Adipocyte (in vitro differentiated cells): ENCODE measurements at regions not wholly inside any gene's neighbourhood (a gene's known extent, or its start where the extent isn't known, plus 50 kb on each side); places are given as distances from the start of the nearest gene placed in this dataset.

ENCODE experiments used
- DNase-seq: peaks from one replicate; pipeline ENCODE4 v3.0.0-alpha.2; 2015; ENCODE audit warnings: low read depth
- H3K27me3 ChIP-seq: replicated peaks from 2 replicates; pipeline ENCODE4 v1.7.0; 2013; ENCODE audit warnings: mild to moderate bottlenecking, low read length, moderate library complexity; ENCODE audit not compliant: control insufficient read depth, insufficient read depth
- H3K36me3 ChIP-seq: 2 replicates; pipeline ENCODE4 v1.7.0; 2013; ENCODE audit warnings: low read length, mild to moderate bottlenecking, moderate library complexity; ENCODE audit not compliant: control insufficient read depth, insufficient read depth, severe bottlenecking
- H3K4me1 ChIP-seq: 2 replicates; pipeline ENCODE4 v1.7.0; 2013; ENCODE audit warnings: mild to moderate bottlenecking, low read length, moderate library complexity; ENCODE audit not compliant: control insufficient read depth, insufficient read depth
- H3K4me3 ChIP-seq: 2 replicates; pipeline ENCODE4 v1.7.0; 2013; ENCODE audit warnings: mild to moderate bottlenecking, low read length, moderate library complexity
- H3K9ac ChIP-seq: 2 replicates; pipeline ENCODE4 v1.7.0; 2013; ENCODE audit warnings: mild to moderate bottlenecking, low read length, moderate library complexity
- H3K9me3 ChIP-seq: 2 replicates; pipeline ENCODE4 v1.7.0; 2013; ENCODE audit warnings: mild to moderate bottlenecking, low read length, moderate library complexity; ENCODE audit not compliant: control insufficient read depth

DNA sequence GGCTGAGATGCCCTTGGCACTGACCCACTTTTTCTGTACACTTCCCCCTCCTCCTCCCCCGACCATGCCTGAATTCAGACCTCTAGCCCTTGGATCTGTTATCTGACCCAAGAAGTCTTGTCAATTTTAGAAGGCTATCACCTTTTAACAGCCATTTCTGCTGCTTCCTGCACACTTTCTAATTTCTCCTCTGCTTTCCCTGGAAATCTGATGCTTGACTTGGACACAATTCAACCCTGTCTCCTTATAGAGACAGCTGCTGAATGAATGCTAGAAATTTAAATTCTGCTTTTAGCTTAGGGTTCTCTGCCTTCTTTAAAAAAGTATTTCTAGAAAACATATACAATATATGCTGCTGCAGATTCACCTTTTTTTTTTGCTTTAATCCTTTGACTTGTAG lies 417.9 kb upstream of the KLF6 start:
- H3K4me1 ChIP-seq = no peaks in the 10 kb centered on the region
- no peaks in the 10 kb centered on the region for H3K36me3 ChIP-seq
- no peaks in the 10 kb centered on the region for H3K9me3 ChIP-seq
- no peaks in the 10 kb centered on the region for H3K27me3 ChIP-seq
- no peak overlapping the region for H3K9ac ChIP-seq
- no peak overlapping the region for H3K4me3 ChIP-seq
- peak; percentile 18 for DNase-seq

- no peak for DNase-seq
- no peaks in the 10 kb centered on the region for H3K4me1 ChIP-seq
- no peaks in the 10 kb centered on the region for H3K9me3 ChIP-seq
These were observed 417.1 kb upstream of the KLF6 start for GRCh38 chr10:4201866-4202825.

DNA sequence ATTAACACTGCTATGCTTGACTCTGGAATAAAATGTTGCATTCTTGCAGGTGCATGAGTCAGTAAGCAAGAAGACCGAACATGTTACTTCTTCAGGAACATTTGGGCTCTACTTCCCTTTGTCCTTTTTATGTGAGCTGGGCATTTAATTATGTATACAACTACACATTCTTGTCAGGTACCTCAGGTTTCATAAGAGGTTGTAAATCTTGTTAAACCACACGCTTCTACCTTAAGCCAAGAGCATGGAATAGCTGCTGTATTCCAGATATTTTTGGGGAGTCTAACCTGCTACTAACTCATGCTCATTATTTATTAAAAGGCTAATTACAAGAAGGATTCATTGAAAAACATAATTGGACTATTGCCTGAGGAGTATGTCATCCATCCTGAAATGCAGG lies 414.2 kb upstream of the KLF6 start:
- Histone ChIP-seq H3K4me3 (no peak overlapping the region), H3K27me3 (no peaks in the 10 kb centered on the region), H3K4me1 (peaks cover 4% of the 10 kb centered on the region), H3K9me3 (no peaks in the 10 kb centered on the region), H3K9ac (no peak overlapping the region), H3K36me3 (no peaks in the 10 kb centered on the region)
- no peak for DNase-seq

More at GRCh38 chr10:4201866-4202825, 417.1 kb upstream of the KLF6 start:
- H3K4me3 ChIP-seq = no peak overlapping the region
- no peaks in the 10 kb centered on the region for H3K36me3 ChIP-seq
- no peak overlapping the region for H3K9ac ChIP-seq
- no peaks in the 10 kb centered on the region for H3K27me3 ChIP-seq

DNA sequence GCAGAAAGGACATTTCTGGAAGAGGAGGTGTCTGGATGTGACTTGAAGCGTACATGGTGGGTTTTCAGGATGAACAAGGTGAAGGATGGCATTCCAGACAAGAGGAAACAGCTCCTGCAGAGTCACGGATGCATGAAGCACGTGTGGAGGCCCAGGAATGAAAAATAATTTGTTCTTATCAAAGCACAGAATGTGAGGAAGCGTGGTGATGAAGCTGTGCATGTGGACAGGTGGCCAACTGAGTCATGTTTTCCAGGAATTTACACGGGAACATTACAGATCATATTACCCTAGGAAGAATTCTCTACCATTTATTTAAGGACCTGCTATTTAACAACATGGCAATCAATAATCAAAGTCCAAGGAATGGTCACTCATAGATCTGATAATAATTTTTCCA lies 413.2 kb upstream of the KLF6 start:
- H3K4me1 ChIP-seq = peaks cover 4% of the 10 kb centered on the region
- H3K4me3 ChIP-seq = no peak overlapping the region
- DNase-seq = no peak
- no peaks in the 10 kb centered on the region for H3K27me3 ChIP-seq
- no peaks in the 10 kb centered on the region for H3K9me3 ChIP-seq
- no peak overlapping the region for H3K9ac ChIP-seq
- no peaks in the 10 kb centered on the region for H3K36me3 ChIP-seq

DNA sequence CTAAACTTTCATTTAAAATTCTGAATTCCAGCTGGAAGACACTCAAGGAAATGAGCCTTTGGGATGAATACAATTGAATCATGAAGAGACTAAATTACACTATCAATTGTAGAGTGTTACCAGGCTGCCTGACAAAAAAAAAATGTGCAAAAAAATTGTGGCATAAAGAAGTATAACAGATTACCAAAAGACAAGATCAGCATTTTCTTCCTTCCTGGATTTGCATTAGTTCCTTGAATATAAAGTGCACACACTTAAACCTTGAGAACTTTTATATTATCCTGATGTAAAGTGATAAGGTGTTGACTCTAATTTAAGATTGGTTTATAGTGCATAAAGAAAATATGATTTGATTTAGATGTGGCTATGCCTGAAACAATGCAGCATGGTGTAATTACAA lies 412.7 kb upstream of the KLF6 start:
- Histone ChIP-seq H3K36me3 (no peaks in the 10 kb centered on the region), H3K4me3 (no peak overlapping the region), H3K27me3 (no peaks in the 10 kb centered on the region), H3K9ac (no peak overlapping the region), H3K9me3 (no peaks in the 10 kb centered on the region), H3K4me1 (peaks cover 4% of the 10 kb centered on the region)
- no peak for DNase-seq

DNA sequence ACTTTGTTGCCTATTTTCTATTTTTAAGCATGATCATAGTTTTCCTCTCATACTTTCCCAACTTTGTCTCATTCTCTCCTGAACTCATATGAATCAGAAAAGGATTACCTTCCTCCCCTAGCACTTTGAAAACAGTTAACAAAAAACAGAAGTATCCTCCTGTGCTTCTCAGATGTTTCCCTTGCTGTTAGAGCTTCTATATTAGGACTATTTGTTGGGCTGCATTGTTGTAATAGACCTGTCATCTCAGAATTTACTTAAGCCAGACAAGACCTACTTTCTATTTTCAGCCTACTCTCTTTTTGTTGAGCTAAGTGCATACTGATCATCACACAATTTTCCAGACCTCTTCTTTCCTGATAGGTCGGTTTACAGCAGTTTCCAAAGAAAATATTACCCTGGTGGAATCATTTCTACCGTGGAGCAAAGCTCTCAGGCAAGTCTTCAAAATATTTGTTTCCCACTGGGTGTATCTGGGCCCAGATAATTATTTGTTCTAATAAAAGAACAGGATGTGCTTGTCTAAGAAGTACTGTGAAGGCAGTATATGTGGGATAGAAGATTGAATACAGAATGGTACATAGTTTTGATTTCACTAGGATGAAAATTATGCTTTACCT lies 411.9 kb upstream of the KLF6 start:
- Histone ChIP-seq H3K36me3 (no peaks in the 10 kb centered on the region), H3K9ac (no peak overlapping the region), H3K27me3 (no peaks in the 10 kb centered on the region), H3K4me3 (no peak overlapping the region), H3K9me3 (no peaks in the 10 kb centered on the region), H3K4me1 (peaks cover 4% of the 10 kb centered on the region)
- peak; percentile 8 for DNase-seq

GRCh38 chr10:4196183-4196582 lies 411.2 kb upstream of the KLF6 start:
- peaks cover 4% of the 10 kb centered on the region for H3K4me1 ChIP-seq
- no peaks in the 10 kb centered on the region for H3K36me3 ChIP-seq
- no peak for DNase-seq
- H3K27me3 ChIP-seq = no peaks in the 10 kb centered on the region
- H3K4me3 ChIP-seq = no peak overlapping the region
- H3K9ac ChIP-seq = no peak overlapping the region
- H3K9me3 ChIP-seq = no peaks in the 10 kb centered on the region

GRCh38 chr10:4195213-4195612 lies 410.2 kb upstream of the KLF6 start:
- H3K9me3 ChIP-seq = no peaks in the 10 kb centered on the region
- H3K27me3 ChIP-seq = no peaks in the 10 kb centered on the region
- H3K36me3 ChIP-seq = no peaks in the 10 kb centered on the region
- H3K4me1 ChIP-seq = peaks cover 4% of the 10 kb centered on the region
- no peak overlapping the region for H3K9ac ChIP-seq
- DNase-seq = no peak
- no peak overlapping the region for H3K4me3 ChIP-seq

- H3K9me3 ChIP-seq = no peaks in the 10 kb centered on the region
- no peaks in the 10 kb centered on the region for H3K27me3 ChIP-seq
- no peak overlapping the region for H3K9ac ChIP-seq
- no peaks in the 10 kb centered on the region for H3K36me3 ChIP-seq
- H3K4me3 ChIP-seq = no peak overlapping the region
- no peak for DNase-seq
- H3K4me1 ChIP-seq = peaks cover 4% of the 10 kb centered on the region
These were observed 409.2 kb upstream of the KLF6 start for GRCh38 chr10:4194231-4194630.

DNA sequence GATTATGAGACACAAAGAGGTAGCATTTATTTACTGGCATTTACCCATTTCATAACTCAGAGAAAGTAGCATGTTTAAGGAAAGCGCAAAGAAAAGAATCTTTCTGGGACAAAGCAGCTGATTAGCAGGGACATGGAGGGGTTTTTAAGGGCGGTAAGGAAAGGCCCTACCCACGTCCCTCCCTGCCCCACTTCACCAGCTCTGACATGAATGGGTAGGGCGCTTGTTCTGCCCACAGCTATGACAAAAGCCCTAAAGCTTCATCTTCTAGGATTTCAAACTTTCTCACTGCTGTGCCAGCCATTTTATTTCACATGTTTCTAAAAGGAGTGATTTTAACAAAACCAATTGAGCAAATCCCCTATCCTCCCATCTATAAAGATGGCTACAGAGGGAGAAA lies 406.9 kb upstream of the KLF6 start:
- Histone ChIP-seq H3K36me3 (no peaks in the 10 kb centered on the region), H3K4me1 (peaks cover 4% of the 10 kb centered on the region), H3K27me3 (no peaks in the 10 kb centered on the region), H3K4me3 (no peak overlapping the region), H3K9ac (no peak overlapping the region), H3K9me3 (no peaks in the 10 kb centered on the region)
- no peak for DNase-seq

DNA sequence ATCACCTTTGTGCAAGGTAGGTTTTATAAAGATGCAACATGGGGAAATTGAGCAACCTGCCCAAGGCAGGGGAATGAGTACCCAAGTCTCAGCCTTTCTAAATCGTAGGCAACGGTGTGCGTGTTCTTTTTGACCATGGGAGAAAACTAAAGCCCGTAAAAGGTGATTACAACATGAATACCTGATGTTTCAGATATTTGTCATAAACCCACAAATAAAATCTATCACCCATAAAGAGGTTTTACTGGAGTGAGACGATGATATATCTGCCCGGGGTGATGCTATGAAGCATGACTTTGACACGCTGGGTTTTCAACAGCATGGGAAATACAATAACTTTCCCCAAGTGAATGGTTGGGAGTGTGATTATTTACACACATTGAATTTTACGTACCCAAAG lies 406.3 kb upstream of the KLF6 start:
- no peak overlapping the region for H3K4me3 ChIP-seq
- H3K27me3 ChIP-seq = no peaks in the 10 kb centered on the region
- H3K9ac ChIP-seq = no peak overlapping the region
- DNase-seq = no peak
- no peaks in the 10 kb centered on the region for H3K36me3 ChIP-seq
- H3K9me3 ChIP-seq = no peaks in the 10 kb centered on the region
- H3K4me1 ChIP-seq = no peaks in the 10 kb centered on the region
